ENCODE measurements at regions not wholly inside any gene's neighbourhood (a gene's known extent, or its start where the extent isn't known, plus 50 kb on each side); places are given as distances from the start of the nearest gene placed in this dataset.

DNA sequence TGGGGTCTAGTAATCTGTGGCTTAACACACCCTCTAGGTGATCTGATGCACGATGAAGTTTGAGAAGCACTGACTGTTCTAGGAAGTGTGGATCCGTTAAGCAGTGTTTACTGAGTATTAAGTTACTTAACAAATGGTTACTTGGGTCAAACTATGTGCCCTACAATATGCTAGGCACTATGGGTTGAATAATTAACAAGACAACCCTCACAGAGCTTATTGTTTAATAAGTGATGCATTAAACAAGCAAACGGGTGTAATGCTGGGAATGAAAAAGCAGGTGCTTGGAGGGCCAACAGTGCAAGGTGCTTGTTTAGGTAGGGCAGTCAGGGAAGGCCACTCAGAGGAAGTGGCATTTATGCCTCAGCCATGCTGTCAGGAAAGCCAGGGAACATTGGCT, 378.0 kb upstream of the PODXL start:
- no peak for TF ChIP-seq POLR2AphosphoS5 (IDR thresholded peaks at IDR 0.05; ENCODE audit: borderline replicate concordance, low read depth, low read length)
- TF ChIP-seq FOXP2 (optimal IDR thresholded peaks at IDR 0.05; ENCODE audit: control extremely low read depth, extremely low read length, insufficient read depth), result no peak
